Smooth muscle cell (in vitro differentiated cells): ENCODE measurements at regions not wholly inside any gene's neighbourhood (a gene's known extent, or its start where the extent isn't known, plus 50 kb on each side); places are given as distances from the start of the nearest gene placed in this dataset.

Experiments
- DNase-seq: peaks from one replicate; lab custom pipeline; 2025; ENCODE audit not compliant: unreplicated experiment; lab: John Stamatoyannopoulos, UW
- H2AFZ ChIP-seq: fragments of 200-600 bp; sonication (generic); 2 replicates; pipeline ENCODE4 v1.6.0; 2016; ENCODE audit warnings: antibody characterized with exemption, low read depth, mild to moderate bottlenecking
- H3F3A ChIP-seq: fragments of 200-600 bp; sonication (generic); 2 replicates; pipeline ENCODE4 v1.6.0; 2017; ENCODE audit warnings: antibody characterized with exemption, low read depth
- H3K27ac ChIP-seq: fragments of 200-600 bp; sonication (generic); 2 replicates; pipeline ENCODE4 v1.5.1; 2016; ENCODE audit warnings: low read depth, mild to moderate bottlenecking
- H3K27me3 ChIP-seq: fragments of 200-600 bp; sonication (generic); 2 replicates; pipeline ENCODE4 v1.6.1; 2016; ENCODE audit warnings: low read depth, mild to moderate bottlenecking
- H3K36me3 ChIP-seq: fragments of 200-600 bp; sonication (generic); 2 replicates; pipeline ENCODE4 v1.5.1; 2016; ENCODE audit warnings: low read depth
- H3K4me1 ChIP-seq: fragments of 200-600 bp; sonication (generic); 2 replicates; pipeline ENCODE4 v1.5.1; 2016; ENCODE audit warnings: low read depth
- H3K4me2 ChIP-seq: fragments of 200-600 bp; sonication (generic); 2 replicates; pipeline ENCODE4 v1.6.0; 2016; ENCODE audit warnings: mild to moderate bottlenecking
- H3K4me3 ChIP-seq: fragments of 200-600 bp; sonication (generic); 2 replicates; pipeline ENCODE4 v1.5.1; 2016; ENCODE audit warnings: mild to moderate bottlenecking
- H3K79me2 ChIP-seq: fragments of 200-600 bp; sonication (generic); 2 replicates; pipeline ENCODE4 v1.6.0; 2016; ENCODE audit warnings: low read depth, mild to moderate bottlenecking
- H3K9ac ChIP-seq: fragments of 200-600 bp; sonication (generic); 2 replicates; pipeline ENCODE4 v1.6.0; 2016; ENCODE audit warnings: low read depth
- H3K9me3 ChIP-seq: fragments of 200-600 bp; sonication (generic); replicated peaks from 2 replicates; pipeline ENCODE4 v1.5.1; 2016; ENCODE audit warnings: low read depth
- H4K20me1 ChIP-seq: fragments of 200-600 bp; sonication (generic); 2 replicates; pipeline ENCODE4 v1.6.0; 2016; ENCODE audit warnings: low read depth
- WGBS: methylation state at CpG from one replicate; pipeline ENCODE4 v1.1.7; 2016; ENCODE audit warnings: low lambda C conversion rate; 5-methylcytosine and 5-hydroxymethylcytosine counted together
- TF ChIP-seq, protein P1 (sequence below): fragments of 200-600 bp; sonication (generic); IDR thresholded peaks from 2 replicates; pipeline ENCODE4 v1.5.1; 2017; ENCODE audit warnings: borderline replicate concordance, mild to moderate bottlenecking, antibody characterized with exemption; ENCODE audit not compliant: insufficient read depth, poor library complexity, severe bottlenecking

GRCh38 chr2:103804013-103804412 is 1042.2 kb downstream of the TMEM182 start:
- Histone ChIP-seq H3F3A (no peaks in the 10 kb centered on the region), H4K20me1 (no peaks in the 10 kb centered on the region), H3K4me1 (peaks cover under 1% of the 10 kb centered on the region), H3K36me3 (no peaks in the 10 kb centered on the region), H3K4me2 (no peak overlapping the region), H3K9me3 (no peaks in the 10 kb centered on the region), H3K27me3 (no peaks in the 10 kb centered on the region), H3K4me3 (no peak overlapping the region), H3K79me2 (no peaks in the 10 kb centered on the region), H2AFZ (no peak overlapping the region), H3K9ac (no peak overlapping the region), H3K27ac (no peak overlapping the region)
- 65% methylated on average over 1 of the region's 1 CpG for WGBS
- DNase-seq: no peak
- TF ChIP-seq, protein P1, sequence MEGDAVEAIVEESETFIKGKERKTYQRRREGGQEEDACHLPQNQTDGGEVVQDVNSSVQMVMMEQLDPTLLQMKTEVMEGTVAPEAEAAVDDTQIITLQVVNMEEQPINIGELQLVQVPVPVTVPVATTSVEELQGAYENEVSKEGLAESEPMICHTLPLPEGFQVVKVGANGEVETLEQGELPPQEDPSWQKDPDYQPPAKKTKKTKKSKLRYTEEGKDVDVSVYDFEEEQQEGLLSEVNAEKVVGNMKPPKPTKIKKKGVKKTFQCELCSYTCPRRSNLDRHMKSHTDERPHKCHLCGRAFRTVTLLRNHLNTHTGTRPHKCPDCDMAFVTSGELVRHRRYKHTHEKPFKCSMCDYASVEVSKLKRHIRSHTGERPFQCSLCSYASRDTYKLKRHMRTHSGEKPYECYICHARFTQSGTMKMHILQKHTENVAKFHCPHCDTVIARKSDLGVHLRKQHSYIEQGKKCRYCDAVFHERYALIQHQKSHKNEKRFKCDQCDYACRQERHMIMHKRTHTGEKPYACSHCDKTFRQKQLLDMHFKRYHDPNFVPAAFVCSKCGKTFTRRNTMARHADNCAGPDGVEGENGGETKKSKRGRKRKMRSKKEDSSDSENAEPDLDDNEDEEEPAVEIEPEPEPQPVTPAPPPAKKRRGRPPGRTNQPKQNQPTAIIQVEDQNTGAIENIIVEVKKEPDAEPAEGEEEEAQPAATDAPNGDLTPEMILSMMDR: no peak

DNA sequence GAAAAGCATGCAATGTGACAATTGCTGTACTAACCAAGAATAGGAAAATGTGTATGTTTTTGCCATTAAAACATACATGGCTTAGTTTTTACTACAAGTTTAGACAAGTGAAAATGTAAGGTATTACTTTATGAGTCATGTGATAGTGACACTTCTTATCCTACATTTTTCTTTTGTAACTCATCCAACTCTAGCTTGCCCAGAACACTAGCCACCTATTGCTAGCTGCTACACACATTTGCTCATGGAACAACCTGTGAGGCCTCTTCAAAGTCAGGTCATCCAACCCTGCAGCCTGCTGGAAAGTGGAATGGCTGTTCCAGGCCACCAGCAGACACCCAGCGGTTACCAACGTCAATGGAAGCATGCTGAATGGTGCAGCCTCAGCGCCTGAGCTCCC is 1043.9 kb downstream of the TMEM182 start:
- TF ChIP-seq, protein P1: no peak
- Histone ChIP-seq H2AFZ (no peak overlapping the region), H3K4me3 (no peak overlapping the region), H3K9me3 (no peaks in the 10 kb centered on the region), H3K36me3 (no peaks in the 10 kb centered on the region), H3K9ac (no peak overlapping the region), H3K4me1 (peaks cover 7% of the 10 kb centered on the region), H3K27ac (no peak overlapping the region), H4K20me1 (no peaks in the 10 kb centered on the region), H3K27me3 (no peaks in the 10 kb centered on the region), H3K79me2 (no peaks in the 10 kb centered on the region), H3K4me2 (no peak overlapping the region), H3F3A (no peaks in the 10 kb centered on the region)
- 83% methylated on average over 3 of the region's 3 CpGs for WGBS
- no peak for DNase-seq

DNA sequence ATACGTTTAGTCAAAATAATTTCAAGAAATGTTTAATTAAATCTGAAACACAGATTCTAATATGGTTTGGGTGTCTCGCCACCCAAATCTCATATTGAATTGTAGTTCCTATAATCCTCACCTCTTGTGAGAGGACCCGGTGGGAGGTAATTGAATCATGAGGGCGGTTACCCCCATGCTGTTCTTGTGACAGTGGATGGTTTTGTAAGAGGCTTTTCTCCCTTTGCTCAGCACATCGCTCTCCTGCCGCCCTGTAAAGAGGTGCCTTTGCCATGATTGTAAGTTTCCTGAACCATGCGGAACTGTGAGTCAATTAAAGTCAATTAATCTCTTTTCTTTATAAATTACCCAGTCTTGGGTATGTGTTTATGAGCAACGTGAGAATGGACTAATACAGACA is 1045.1 kb upstream of the POU3F3 start:
- Histone ChIP-seq H3K27ac (no peak overlapping the region), H3K9ac (no peak overlapping the region), H3K9me3 (no peaks in the 10 kb centered on the region), H3K79me2 (no peaks in the 10 kb centered on the region), H3K4me2 (no peak overlapping the region), H3K4me3 (no peak overlapping the region), H3K4me1 (peaks cover 7% of the 10 kb centered on the region), H2AFZ (no peak overlapping the region), H3F3A (no peaks in the 10 kb centered on the region), H3K36me3 (no peaks in the 10 kb centered on the region), H3K27me3 (no peaks in the 10 kb centered on the region), H4K20me1 (no peaks in the 10 kb centered on the region)
- no peak for DNase-seq
- TF ChIP-seq, protein P1: no peak
- 91% methylated on average over 8 of the region's 8 CpGs for WGBS

GRCh38 chr2:103809415-103809814 is 1044.5 kb upstream of the POU3F3 start:
- no peak overlapping the region for H3K27ac ChIP-seq
- H3K4me3 ChIP-seq: no peak overlapping the region
- no peak overlapping the region for H2AFZ ChIP-seq
- H3F3A ChIP-seq: no peaks in the 10 kb centered on the region
- no peaks in the 10 kb centered on the region for H3K9me3 ChIP-seq
- H3K36me3 ChIP-seq: no peaks in the 10 kb centered on the region
- H3K4me2 ChIP-seq: no peak overlapping the region
- H3K79me2 ChIP-seq: no peaks in the 10 kb centered on the region
- H4K20me1 ChIP-seq: no peaks in the 10 kb centered on the region
- no peak for DNase-seq
- 85% methylated on average over 7 of the region's 7 CpGs for WGBS
- H3K27me3 ChIP-seq: no peaks in the 10 kb centered on the region
- TF ChIP-seq, protein P1: no peak
- peaks cover 7% of the 10 kb centered on the region for H3K4me1 ChIP-seq
- no peak overlapping the region for H3K9ac ChIP-seq
